ENCODE measurements at regions not wholly inside any gene's neighbourhood (a gene's known extent, or its start where the extent isn't known, plus 50 kb on each side); places are given as distances from the start of the nearest gene placed in this dataset.

DNA sequence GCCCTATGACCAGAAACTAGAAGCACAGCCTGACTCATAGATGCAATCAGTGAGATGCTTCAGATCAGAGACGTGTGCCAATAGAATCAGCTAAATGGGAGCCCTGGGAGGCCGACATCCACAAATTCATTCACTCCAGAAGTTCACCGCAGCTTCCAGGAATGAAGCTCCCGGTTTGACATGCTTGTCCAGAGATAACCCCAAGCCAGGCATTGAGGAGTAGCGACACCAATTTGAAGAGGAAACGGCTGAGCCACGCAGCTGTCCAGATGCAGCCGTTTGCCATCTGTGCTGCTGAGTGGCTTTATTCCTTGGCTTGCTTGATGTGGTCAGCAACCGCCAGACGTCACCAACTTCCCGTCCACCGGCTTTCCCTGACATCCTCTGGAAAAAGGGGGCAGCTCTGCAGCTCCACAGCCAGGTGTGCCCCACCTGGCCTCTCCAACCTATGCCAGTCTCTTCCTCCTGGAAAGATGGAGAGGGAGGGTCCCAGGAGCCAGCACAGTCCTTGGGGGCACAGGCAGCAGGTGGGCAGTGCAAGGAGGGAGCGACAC, 123.9 kb upstream of the OPCML start:
- H3K27ac ChIP-seq, result no peak overlapping the region
- TF ChIP-seq, protein P1, sequence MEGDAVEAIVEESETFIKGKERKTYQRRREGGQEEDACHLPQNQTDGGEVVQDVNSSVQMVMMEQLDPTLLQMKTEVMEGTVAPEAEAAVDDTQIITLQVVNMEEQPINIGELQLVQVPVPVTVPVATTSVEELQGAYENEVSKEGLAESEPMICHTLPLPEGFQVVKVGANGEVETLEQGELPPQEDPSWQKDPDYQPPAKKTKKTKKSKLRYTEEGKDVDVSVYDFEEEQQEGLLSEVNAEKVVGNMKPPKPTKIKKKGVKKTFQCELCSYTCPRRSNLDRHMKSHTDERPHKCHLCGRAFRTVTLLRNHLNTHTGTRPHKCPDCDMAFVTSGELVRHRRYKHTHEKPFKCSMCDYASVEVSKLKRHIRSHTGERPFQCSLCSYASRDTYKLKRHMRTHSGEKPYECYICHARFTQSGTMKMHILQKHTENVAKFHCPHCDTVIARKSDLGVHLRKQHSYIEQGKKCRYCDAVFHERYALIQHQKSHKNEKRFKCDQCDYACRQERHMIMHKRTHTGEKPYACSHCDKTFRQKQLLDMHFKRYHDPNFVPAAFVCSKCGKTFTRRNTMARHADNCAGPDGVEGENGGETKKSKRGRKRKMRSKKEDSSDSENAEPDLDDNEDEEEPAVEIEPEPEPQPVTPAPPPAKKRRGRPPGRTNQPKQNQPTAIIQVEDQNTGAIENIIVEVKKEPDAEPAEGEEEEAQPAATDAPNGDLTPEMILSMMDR (IDR thresholded peaks at IDR 0.05), result no peak
- DNase-seq (ENCODE audit: low spot score), result no peak

DNA sequence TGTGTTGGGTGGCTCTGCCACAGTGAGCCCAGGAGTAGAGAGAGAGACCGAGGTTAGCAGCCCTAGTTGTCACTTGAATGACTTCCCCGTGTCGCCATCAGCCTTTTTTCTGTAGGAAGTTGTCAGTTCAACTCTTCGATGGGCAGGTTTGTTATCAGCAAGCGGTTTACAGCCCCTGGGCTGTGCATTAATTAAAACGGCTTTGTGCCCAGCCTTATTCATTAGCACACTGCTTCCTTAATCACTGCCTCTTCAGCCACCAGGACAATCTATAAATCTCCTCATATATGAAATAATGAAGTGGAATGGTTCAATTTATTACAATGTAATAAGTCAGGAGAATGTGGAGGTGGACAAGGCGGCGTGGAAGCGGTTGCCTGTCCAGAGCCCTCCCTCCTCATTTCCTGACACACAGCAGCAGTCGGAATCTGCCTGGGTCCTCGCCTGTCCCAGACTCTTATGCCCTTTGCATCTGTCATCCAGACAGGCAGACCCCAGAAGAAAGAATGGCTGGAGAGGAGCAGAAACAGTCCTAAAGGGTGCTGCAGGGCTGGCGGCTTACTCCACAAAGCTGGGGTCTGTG, 122.4 kb upstream of the OPCML start:
- no peak overlapping the region for H3K27ac ChIP-seq
- H3K4me3 ChIP-seq, result no peak overlapping the region
- DNase-seq (ENCODE audit: low spot score), result no peak
- TF ChIP-seq, protein P1 (IDR thresholded peaks at IDR 0.05), result no peak

More for the DNA sequence above, 123.9 kb upstream of the OPCML start:
- H3K4me3 ChIP-seq, result no peak overlapping the region

DNA sequence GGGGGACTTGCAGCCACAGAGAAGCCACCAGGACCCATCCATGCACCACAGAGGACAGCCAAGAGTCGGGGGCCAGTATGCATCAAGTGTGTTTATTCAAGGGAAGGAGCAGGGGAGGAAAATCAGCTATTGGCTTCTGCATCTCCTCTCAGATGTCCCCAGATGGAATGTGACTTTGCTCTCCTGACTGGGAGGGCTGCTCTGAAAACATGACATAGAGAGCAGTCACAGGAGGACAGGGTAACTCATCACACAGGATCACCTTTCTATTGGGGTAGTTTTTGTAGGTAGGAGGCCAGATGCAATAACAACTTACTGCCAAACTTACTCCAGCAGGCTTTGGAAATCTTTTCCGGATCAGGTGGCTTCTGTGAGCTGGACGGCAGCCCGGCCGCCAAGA, 121.0 kb upstream of the OPCML start:
- no peak for DNase-seq (ENCODE audit: low spot score)
- no peak overlapping the region for H3K4me3 ChIP-seq
- TF ChIP-seq, protein P1 (IDR thresholded peaks at IDR 0.05), result no peak
- H3K27ac ChIP-seq, result no peak overlapping the region

DNA sequence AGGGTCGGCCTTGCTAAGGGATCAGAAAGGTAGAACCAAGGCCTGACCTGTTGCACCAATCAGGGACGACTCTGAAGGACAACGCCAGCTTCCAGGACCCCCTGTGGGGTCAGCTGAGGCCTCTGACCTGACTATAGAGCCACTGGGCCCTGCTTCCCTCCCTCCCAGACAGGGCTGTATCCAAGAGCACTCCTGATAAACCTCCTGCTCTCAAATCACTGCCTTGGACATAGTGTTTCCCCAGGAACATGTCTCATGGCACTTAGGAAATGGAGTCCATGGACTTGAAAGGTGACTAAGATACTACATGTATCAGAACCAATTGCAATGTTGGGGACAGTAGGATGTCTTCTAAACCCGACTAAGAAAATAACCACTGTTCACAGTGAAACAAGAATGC, 117.8 kb upstream of the OPCML start:
- DNase-seq (ENCODE audit: low spot score), result no peak
- Histone ChIP-seq H3K27ac (no peak overlapping the region), H3K4me3 (no peak overlapping the region)
- TF ChIP-seq, protein P1 (IDR thresholded peaks at IDR 0.05), result no peak

DNA sequence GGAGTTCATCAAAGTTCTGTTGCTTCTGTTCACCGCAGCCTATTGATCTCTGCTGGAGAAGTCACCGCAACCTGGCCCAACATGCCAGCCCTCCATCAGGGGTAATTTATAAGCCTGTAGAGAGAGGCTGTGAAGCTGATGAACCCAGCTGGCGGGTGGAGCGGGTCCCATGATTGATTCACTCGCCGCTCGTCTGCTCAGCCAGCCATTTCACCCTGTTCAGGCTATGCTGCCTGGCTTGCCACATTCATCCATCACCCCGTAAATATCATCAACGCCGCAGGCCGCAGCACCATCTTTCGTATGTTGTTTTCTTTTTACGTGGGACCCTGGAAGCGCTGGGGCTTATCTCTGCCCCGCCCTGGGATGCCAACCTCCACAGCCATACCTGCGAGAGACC, 116.7 kb upstream of the OPCML start:
- no peak for DNase-seq (ENCODE audit: low spot score)
- Histone ChIP-seq H3K27ac (no peak overlapping the region), H3K4me3 (no peak overlapping the region)
- TF ChIP-seq, protein P1 (IDR thresholded peaks at IDR 0.05), result no peak

DNA sequence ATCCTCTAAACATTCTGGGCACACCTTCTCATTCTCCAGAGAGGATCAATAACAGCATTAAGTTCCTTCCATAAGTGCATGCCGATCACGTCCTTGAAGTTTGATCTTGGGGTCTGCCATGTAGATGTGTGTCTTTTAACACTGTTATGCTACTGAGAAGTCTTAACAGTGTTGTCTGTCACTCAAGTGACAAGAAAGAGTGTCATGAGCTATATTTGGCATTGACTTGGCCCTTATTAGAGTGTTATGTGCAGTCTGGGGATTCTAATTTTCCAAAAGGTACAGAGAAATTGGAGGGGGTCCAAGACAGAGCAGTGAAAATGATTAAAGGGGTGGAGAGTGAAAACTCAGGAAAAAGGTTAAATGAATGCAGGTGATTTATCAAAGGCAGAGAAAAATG, 107.1 kb upstream of the OPCML start:
- no peak overlapping the region for H3K4me3 ChIP-seq
- DNase-seq (ENCODE audit: low spot score), result no peak
- H3K27ac ChIP-seq, result no peak overlapping the region
- TF ChIP-seq, protein P1 (IDR thresholded peaks at IDR 0.05), result no peak

DNA sequence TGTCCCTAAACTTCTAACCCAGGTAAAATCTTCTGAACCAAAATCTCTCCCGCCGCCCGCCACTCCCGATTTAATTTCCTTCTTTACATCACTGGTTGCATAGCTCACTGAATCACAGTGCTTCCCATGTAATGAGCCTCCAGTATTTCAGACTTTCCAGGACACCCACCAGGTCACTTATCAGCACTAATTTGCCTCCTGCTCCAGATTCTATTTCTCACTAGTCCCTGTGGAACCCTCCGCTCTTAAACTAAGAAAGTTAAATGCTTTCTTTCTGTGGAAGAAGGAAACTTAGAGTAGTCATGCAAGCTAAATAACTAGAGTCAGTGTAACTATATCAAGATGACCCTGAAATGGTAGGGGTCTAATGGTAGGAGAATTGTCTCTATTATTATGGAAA, 106.6 kb upstream of the OPCML start:
- TF ChIP-seq, protein P1 (IDR thresholded peaks at IDR 0.05), result no peak
- no peak for DNase-seq (ENCODE audit: low spot score)

More for the DNA sequence above, 106.6 kb upstream of the OPCML start:
- H3K27ac ChIP-seq, result no peak overlapping the region
- no peak overlapping the region for H3K4me3 ChIP-seq

Measured in coronary artery (tissue), 2 donors.